ENCODE measurements at regions not wholly inside any gene's neighbourhood (a gene's known extent, or its start where the extent isn't known, plus 50 kb on each side); places are given as distances from the start of the nearest gene placed in this dataset.
"Not testable (repeated sequence)": the region's sequence is repeated elsewhere in the genome, so short reads cannot be mapped to it uniquely, and the experiment has no call there.

DNA sequence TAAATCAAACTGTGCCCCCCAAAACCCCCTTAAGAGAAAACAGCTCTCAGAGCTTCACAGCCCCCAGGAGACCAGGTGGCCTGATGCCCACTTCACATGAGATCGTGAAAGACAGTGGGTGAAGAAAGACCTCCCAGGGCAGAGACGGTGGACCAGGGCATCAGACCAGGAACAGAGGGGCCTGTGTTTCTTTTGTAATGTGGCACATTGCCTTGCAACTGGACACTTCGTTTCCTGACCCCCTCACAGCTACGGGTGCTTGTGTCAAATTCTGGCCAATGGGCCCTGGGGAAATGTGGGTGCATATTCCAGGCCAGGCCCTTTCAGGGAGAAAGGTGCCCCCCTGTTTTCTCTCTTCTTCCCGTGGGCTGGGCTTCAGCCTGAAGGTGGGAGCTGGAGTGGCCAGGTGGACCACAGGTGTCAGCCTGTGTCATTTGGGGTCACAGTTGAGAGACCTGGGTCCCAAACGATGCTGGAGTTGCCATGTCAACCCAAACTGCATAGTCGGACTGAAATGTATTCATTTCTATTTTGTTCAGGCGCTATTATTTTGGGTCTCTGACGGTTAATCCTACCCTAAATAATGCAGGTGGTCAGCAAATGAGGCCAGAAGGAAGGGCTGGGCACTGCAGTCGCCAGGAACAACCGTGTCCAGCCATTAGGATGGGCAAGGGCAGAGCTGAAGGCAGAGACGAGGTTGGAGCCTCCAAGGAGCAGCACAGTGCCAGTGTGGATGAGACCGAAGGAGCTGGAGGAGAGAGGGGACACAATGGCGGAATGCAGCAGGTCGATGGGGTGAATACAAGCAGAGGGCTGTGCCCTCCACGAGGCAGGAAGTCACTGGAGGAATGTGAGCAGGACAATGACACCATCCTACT lies 338.2 kb downstream of the EIPR1 start:
- no peak overlapping the region for H3K4me3 ChIP-seq (ENCODE audit: low read depth, low read length)

DNA sequence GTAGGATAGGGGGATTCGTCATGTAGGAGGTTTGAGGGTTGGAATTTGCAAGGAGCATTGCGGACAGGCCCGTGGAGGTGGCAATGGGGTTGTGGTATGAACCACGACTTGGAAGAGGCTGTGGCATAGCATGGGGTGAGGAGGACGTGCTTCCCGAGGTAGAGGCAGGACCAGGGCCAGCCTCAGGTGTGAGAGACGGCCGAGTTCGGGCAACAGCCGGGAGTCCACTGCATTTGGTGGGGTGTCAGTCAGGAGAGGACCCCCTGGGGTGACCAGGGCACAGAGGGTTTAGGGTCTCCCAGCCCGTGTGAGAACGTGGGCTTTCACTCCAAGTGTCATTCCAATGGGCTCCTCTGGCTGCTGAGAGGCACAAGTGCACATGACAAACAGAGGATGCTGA lies 339.0 kb downstream of the EIPR1 start:
- H3K4me3 ChIP-seq (ENCODE audit: low read depth, low read length) = no peak overlapping the region

DNA sequence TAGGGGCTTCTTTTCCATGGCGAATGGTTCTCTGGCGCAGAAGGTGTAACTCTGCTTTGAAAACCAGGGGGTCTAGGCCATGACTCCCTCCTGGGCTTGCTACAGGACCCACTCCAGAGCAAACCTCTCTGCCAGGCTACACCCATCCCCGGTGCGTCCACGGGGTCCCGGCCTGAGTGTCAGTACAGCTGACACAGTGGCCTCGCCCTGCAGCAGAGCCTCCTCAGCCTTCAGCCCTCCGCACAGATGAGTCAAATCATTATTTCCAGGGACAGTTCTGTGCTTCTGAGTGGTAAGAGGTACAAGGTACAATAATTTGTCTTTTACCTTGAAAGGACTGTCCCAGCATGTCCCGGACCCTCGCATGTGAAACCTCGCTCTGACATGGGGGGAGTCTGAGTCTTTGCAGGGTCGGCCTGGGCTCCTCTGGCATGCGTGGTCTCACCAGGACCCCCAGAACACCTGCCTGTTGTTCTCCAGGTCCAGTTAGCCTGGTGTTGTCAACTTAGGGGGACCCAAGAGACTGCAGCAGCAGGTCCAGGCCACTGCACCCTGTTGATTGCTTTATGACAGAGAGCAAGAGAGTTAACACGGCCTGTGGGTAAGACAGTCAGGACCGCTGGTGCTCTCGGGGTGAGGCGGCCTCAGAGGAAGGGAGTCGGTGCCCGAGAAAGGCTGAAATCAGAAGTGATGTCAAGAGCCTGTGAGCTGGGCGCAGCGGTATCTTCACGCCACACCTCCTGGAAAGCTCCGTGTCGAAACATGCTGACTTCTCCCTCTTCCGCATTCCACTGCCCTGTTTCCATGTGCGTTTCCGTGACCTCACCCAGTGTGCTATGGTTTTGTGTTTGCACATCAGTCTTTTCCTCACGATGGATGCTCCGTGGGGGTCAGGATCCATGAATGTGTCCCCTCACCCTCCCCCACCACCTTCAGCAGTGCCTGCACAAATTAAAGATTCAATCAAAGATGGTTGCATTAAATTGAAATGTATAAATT lies 340.1 kb downstream of the EIPR1 start:
- no peak overlapping the region for H3K4me3 ChIP-seq (ENCODE audit: low read depth, low read length)

DNA sequence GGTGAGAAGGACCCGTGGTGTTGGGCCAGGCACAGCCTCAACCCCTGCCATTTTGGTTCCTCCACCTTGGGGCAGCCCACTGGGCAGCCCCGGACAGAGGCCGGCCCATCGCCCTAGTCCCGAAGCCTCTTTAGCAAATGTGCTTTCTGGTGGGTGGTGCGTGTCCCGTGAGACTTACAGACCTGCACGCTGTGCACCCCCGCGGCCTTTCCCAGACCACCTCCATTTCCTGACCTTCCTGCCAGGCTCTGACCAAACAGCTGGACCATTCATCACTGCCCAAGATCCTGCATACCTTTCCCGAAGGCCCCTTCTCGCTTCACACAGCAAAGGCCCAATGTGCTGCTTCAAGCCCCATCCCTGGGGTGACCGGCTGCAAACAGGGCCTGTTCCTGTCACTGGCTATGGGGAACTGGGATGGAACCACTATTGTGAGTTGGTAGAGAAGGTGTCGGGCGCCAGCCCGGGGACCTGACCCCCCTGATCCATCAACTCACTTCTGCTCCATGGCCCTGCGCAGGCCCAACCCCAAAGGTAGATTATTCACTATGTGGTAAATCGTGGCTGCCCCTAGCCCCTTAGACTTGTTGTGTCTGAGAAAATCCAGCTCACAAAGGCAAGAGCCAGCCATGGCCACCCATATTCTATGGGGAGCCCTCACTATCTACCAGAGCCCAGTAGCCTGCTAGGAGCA lies 341.0 kb downstream of the EIPR1 start:
- H3K4me3 ChIP-seq (ENCODE audit: low read depth, low read length) = no peak overlapping the region

DNA sequence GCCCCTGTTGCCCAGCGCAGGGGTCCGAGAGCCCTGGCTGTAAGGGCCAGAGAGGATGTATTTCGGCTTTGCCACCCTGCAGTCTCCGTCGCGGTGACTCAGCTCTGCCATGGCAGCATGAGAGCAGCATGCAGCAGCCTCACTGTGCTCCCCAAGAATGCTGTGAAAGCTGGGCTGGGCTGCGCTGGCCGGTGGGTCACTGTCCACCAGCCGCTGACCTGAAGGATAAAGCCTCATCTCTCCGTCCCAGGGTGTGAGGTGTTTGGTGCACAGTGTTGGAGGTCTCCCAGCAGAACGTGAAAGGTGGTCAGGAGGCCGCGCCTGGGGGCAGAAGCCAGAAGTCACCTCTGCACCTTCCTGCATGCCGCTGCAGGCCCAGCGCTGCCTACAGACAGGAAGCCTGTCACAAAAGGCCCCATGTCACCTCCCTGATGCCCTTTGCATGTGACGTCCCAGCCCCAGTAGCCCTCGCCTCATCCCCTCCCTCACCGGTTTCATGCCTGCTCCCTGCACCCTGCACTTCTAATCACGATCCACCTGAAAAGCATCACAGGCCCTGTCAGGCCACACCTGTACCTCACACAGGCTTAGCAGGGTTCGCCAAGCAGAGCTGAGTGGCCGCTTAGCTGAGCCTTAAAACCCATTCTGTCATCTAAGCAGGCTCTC lies 342.1 kb downstream of the EIPR1 start:
- no peak overlapping the region for H3K4me3 ChIP-seq (ENCODE audit: low read depth, low read length)

DNA sequence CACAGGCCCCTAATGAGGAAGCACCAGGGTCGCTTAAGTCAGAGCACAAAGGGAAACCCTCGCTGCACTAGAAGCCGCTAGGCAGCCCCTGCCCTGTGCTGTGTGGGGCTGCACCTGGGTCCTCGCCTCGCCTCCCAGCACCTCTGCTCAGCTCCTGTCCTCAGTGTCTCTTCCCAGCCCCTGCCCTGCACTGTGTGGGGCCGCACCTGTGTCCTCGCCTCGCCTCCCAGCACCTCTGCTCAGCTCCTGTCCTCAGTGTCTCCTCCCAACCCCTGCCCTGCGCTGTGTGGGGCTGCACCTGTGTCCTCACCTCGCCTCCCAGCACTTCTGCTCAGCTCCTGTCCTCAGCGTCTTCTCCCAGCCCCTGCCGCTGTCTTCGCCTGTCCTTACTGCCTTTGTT lies 342.8 kb downstream of the EIPR1 start:
- no peak overlapping the region for H3K4me3 ChIP-seq (ENCODE audit: low read depth, low read length)

DNA sequence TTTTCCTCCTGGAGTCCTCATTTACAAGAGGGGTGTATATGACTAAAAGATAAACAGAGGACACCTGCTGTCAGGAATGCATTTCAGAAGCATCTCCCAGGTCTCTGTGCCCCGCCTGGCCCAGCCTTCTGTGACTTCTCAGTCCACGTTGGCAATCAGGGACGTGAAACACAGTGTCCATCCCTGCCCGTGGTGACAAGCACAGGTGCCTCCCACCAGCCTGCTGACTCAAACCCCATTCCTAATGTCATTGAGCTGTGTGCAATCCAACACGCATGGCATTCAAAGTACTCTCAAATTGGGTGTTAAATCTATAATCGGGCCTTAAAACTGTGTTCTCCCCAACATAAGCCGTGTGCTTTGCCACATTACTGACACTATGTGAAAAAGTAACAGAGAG lies 343.2 kb downstream of the EIPR1 start:
- no peak overlapping the region for H3K4me3 ChIP-seq (ENCODE audit: low read depth, low read length)

DNA sequence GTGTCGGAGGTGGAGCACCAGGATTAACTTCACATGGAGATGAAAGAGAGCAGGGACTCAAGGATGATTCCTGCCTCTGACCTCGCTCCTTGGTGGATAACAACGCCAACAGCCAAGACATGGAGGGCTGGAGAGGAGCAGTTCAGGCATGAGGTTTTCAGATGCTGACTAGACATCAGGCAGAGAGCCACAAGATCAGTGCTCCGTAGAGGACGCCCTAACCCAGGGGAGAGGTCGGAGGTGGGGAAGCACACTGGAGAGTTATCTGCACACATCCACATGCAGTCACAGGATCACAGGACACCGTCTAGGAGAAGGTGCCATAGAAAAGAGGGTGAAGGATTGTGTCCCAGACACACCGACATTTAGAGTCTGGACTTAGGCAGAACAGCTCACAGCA lies 344.3 kb downstream of the EIPR1 start:
- no peak overlapping the region for H3K4me3 ChIP-seq (ENCODE audit: low read depth, low read length)

DNA sequence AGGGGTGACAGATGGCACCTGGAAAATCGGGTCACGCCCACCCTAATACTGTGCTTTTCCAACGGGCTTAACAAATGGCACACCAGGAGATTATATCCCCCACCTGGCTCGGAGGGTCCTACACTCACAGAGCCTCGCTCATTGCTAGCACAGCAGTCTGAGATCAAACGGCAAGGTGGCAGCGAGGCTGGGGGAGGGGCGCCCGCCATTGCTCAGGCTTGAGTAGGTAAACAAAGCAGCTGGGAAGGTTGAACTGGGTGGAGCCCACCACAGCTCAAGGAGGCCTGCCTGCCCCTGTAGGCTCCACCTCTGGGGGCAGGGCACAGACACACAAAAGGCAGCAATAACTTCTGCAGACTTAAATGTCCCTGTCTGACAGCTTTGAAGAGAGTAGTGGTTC lies 346.8 kb downstream of the EIPR1 start:
- H3K4me3 ChIP-seq (ENCODE audit: low read depth, low read length) = not testable (repeated sequence)

DNA sequence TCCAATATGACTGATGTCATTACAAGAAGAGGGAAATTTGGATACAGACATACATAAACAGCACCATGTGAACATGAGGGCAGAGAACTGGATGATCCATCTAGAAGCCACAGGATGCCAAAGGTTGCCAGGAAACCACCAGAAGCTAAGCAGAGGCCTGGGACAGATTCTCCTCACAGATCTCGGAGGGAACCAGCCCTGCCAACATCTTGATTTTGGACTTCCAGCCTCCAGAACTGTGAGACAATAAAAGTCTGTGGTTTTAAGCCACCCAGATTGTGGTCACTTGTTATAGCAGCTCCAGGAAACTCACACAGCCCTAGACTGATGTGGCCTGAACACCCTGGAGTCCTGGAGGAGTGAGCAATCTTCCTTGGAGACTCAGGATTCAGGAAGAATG lies 351.6 kb downstream of the EIPR1 start:
- H3K4me3 ChIP-seq (ENCODE audit: low read depth, low read length) = no peak overlapping the region

DNA sequence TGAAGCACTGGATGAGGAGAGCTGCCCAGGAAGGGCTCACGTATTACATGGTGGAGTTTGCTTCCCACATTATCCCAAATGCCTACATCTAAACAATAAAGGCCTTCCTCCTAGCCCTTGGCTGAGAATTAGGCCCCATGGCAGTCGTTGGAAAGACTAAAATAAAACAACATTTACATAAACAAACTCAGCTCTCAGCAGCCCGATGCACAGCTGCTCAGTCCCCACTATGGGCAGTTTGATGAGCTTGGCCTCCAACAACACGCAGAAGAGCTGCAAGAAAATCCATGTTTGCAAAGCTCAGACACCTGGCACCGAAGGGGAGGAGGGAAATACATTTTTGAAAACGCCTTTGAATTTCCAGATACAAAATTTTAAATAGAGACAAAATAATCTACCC lies 352.4 kb downstream of the EIPR1 start:
- no peak overlapping the region for H3K4me3 ChIP-seq (ENCODE audit: low read depth, low read length)

DNA sequence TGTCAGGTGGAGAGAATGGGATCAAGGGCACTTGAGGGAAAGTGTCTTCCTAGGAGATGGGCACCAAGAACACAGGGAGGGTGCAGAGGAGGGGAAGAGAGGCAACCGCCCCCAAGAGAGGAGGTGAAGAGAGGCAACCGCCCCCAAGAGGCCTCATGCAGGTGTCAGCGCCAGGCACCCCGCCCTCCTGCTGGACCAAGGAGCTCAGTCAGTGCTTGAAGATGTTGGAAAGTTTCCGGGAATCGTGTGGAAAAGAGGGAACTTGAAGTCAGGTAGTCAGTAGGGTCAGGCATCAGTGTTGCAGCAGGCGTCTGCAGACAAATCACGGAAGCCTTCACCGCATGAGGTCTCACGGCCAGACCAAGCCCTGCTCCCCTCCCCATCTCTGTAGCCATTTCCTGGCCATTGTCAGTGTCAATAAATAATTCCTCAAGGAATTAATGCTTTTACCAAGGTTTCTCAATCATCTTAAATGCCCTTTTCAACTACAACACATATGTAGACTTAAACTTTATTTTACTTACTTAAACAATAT lies 353.1 kb downstream of the EIPR1 start:
- no peak overlapping the region for H3K4me3 ChIP-seq (ENCODE audit: low read depth, low read length)

DNA sequence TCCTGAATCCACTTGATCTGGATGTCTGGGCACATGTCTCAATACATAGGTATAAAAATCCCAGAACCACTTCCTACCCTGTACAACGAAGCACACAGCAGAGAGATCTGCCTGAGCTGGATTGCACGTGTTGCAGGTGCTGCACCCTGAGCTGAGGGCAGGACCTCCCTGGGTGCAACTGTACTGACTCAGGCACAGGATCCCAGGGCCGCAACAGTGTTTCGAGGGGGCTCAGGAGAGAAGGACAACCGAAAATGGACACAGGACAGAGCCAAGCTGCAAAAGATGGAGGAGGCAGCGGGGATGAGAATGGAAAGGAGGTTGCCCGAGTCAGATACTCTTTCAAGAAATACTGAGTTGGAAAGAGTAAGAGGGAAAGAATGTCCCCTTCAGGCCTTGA lies 354.1 kb downstream of the EIPR1 start:
- H3K4me3 ChIP-seq (ENCODE audit: low read depth, low read length) = no peak overlapping the region

DNA sequence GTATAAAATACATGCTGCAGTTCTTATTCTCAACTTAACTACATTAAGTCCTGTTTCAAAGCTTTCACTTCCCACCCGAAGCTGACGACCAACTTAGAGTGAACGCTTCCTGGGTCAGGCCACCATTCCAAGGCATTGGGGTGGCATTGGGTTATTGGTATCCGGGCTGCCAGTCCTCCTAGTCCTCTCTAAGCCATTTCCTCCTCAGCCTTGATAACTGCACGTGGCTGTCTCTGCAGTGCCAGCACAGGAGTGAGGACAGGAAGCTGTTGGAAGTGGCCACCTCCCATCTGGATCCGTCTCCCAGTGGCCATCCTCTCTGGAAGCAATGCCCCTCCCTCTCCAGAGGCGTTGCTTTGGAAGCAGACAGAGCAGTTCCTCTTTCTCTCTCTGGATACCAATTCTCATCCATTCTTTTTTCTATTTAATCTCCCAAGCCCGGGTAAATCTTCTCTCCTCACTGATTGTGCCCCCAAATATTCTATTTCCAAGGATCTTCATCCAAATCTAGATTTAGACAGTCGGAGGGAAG lies 354.7 kb downstream of the EIPR1 start:
- H3K4me3 ChIP-seq (ENCODE audit: low read depth, low read length) = no peak overlapping the region

DNA sequence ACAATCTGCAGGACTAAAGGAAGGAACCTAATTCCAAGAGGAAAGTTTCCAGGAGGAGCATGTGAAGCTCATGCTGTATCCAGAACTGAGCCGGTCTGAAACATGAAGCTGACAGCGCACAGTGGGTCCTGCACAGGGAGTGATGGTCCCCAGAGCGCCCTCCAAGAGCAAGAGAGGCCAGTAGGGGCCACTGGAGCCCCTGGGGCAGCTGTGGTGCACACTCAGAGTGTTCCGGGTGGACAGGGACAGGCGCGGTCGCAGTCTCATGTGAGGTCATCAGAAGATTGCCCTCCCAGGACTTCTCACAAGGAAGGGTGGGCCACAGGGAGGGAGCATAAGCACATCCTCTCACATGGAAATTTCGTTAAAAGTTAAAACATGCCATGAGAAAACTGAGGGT lies 355.9 kb downstream of the EIPR1 start:
- no peak overlapping the region for H3K4me3 ChIP-seq (ENCODE audit: low read depth, low read length)

DNA sequence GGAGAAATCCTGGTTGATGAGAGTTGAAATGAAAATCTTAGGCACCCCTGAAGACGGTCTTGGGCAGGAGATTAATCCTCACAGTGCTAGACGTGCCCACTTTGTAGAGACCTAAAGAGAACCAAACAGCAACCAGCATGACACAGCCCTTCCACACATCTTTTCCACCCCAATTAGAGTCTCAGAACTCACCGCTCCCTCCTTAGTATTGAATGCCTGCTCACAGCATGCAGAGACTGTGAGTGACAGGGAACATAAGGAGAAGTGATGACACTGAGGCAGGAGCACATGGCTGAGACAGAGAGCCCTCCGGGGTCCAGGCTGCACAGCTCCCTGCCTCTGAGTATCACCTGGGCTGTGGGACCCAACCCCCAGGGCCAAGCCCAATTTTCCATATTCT lies 367.6 kb downstream of the EIPR1 start:
- no peak overlapping the region for H3K4me3 ChIP-seq (ENCODE audit: low read depth, low read length)

DNA sequence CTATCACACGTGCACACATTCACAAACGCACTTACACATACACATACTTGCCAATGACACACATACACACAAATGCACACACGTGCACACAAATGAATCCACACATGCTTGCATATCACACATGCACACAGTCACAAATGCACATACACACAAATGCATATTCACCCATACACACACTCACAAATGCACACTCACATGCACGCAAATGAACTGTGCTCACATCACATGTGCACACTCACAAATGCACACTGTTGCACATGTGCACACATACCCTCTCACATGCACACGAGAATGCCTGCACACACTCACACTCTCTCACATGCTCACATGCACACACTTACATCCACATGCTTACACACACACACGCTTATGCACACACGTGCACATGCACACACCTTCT lies 368.1 kb downstream of the EIPR1 start:
- H3K4me3 ChIP-seq (ENCODE audit: low read depth, low read length) = no peak overlapping the region

DNA sequence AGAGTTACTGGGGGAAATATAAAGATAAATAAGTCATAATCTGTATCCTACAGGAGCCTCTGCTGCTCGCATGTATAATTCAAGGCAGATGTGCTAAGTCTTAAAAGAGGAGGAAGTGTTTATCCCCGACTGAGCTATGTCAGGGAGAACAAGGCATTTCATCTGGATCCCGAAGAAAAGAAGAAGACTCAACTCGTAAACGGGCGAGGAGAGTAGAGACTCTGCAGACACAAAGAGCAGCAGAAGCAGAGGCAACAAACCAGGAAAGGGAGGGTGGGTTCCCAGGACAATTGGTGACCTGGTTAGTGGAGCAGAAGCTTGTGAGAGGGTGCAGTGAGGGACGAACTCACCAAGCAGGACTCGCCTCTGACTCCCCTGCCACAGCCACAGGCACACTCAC lies 368.6 kb downstream of the EIPR1 start:
- no peak overlapping the region for H3K4me3 ChIP-seq (ENCODE audit: low read depth, low read length)

DNA sequence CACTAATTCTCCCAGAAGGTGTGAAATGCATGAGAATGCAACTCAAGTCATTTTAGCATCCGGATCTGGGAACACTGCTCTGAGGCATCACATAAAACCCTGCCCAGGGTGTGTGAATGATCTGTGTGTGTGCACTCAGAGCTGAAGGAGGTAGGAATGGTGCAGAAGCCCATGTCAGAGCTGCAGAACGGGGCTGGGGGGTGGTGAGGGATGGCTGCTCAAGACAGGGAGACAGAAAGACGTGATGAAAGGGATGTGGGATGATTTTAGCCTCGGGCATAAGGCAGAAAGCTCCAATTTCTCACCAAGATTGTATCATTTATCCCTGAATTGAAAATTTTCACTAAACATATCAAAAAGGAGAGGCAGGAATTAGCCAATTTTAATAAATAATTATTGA lies 369.1 kb downstream of the EIPR1 start:
- no peak overlapping the region for H3K4me3 ChIP-seq (ENCODE audit: low read depth, low read length)

DNA sequence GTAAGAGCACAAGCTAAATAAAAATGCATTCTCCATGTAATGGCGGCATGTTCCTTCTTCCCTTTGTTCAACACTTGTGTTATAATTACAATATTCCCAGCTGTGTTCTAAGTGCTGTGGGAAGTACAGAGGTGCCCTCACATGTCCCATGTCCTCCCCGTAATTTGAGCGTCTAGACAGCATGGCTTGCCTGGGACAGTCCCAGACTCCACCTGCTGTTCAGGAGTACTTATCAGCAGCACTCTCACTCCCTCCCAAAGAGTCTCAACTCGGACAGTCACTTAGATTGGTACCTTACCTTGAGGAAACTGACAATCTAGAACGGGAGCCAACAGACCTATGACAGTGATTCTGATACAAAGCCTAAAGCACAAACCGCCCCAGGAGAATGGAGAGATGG lies 370.5 kb downstream of the EIPR1 start:
- no peak overlapping the region for H3K4me3 ChIP-seq (ENCODE audit: low read depth, low read length)

Measured in iPS-11a (cell line).